Mucosa of stomach (tissue), 1 donor: ENCODE measurements at regions not wholly inside any gene's neighbourhood (a gene's known extent, or its start where the extent isn't known, plus 50 kb on each side); places are given as distances from the start of the nearest gene placed in this dataset.

Experiments used
- H3K27me3 ChIP-seq: one replicate; pipeline ENCODE4 v1.7.0; 2013; ENCODE audit warnings: mild to moderate bottlenecking, low read length; ENCODE audit not compliant: control insufficient read depth, insufficient read depth
- H3K36me3 ChIP-seq: one replicate; pipeline ENCODE4 v1.7.0; 2013; ENCODE audit warnings: low read length; ENCODE audit not compliant: control insufficient read depth, insufficient read depth
- H3K4me1 ChIP-seq: one replicate; pipeline ENCODE4 v1.7.0; 2013; ENCODE audit warnings: mild to moderate bottlenecking, low read length; ENCODE audit not compliant: control insufficient read depth, insufficient read depth
- H3K4me3 ChIP-seq: one replicate; pipeline ENCODE4 v1.7.0; 2013; ENCODE audit warnings: low read length
- H3K9ac ChIP-seq: one replicate; pipeline ENCODE4 v1.7.0; 2013; ENCODE audit warnings: mild to moderate bottlenecking, low read length, moderate library complexity
- H3K9me3 ChIP-seq: one replicate; pipeline ENCODE4 v1.7.0; 2013; ENCODE audit warnings: mild to moderate bottlenecking, low read length, moderate library complexity; ENCODE audit not compliant: control insufficient read depth
- donor health status: Pancreatic carcinoma.

- H3K36me3 ChIP-seq = no peaks in the 10 kb centered on the region
- H3K27me3 ChIP-seq = no peaks in the 10 kb centered on the region
- H3K4me1 ChIP-seq = no peaks in the 10 kb centered on the region
- H3K9me3 ChIP-seq = no peaks in the 10 kb centered on the region
- no peak overlapping the region for H3K4me3 ChIP-seq
- no peak overlapping the region for H3K9ac ChIP-seq
Observed at GRCh38 chr1:101330427-101331130, 93.8 kb downstream of the S1PR1 start.

GRCh38 chr1:101331794-101332193 is 95.0 kb downstream of the S1PR1 start:
- no peaks in the 10 kb centered on the region for H3K36me3 ChIP-seq
- H3K4me1 ChIP-seq = no peaks in the 10 kb centered on the region
- no peak overlapping the region for H3K4me3 ChIP-seq
- H3K9ac ChIP-seq = no peak overlapping the region
- no peaks in the 10 kb centered on the region for H3K27me3 ChIP-seq
- H3K9me3 ChIP-seq = no peaks in the 10 kb centered on the region

DNA sequence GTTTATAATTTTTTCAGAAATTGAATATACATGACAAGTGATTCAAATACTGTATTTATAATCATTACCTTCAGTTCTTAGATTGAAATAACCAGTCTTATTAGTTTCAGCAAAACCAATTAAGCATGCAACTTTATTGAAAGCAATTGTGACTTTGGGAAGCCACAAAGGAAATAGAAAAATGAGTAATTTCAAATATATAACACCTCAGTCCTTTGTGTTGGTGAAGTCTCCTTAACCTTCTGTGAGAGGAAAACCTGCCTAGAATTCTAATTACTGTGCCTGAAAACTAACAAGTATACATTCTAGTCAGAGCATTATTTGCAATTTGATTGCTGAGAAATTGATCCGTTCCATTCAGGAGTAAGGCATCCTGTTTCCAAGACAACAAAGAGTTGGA is 95.8 kb downstream of the S1PR1 start:
- H3K27me3 ChIP-seq = no peaks in the 10 kb centered on the region
- H3K36me3 ChIP-seq = no peaks in the 10 kb centered on the region
- H3K9ac ChIP-seq = no peak overlapping the region
- no peak overlapping the region for H3K4me3 ChIP-seq
- no peaks in the 10 kb centered on the region for H3K4me1 ChIP-seq
- no peaks in the 10 kb centered on the region for H3K9me3 ChIP-seq

GRCh38 chr1:101333186-101333585 is 96.4 kb downstream of the S1PR1 start:
- Histone ChIP-seq H3K4me1 (no peaks in the 10 kb centered on the region), H3K4me3 (no peak overlapping the region), H3K9ac (no peak overlapping the region), H3K36me3 (no peaks in the 10 kb centered on the region), H3K9me3 (no peaks in the 10 kb centered on the region), H3K27me3 (no peaks in the 10 kb centered on the region)

- H3K9ac ChIP-seq = no peak overlapping the region
- no peaks in the 10 kb centered on the region for H3K9me3 ChIP-seq
- H3K4me3 ChIP-seq = no peak overlapping the region
- H3K36me3 ChIP-seq = no peaks in the 10 kb centered on the region
- no peaks in the 10 kb centered on the region for H3K4me1 ChIP-seq
- no peaks in the 10 kb centered on the region for H3K27me3 ChIP-seq
Observed at GRCh38 chr1:101337968-101338367, 101.1 kb downstream of the S1PR1 start.

GRCh38 chr1:101338714-101339430 is 102.1 kb downstream of the S1PR1 start:
- no peak overlapping the region for H3K9ac ChIP-seq
- H3K4me3 ChIP-seq = no peak overlapping the region
- no peaks in the 10 kb centered on the region for H3K4me1 ChIP-seq
- H3K27me3 ChIP-seq = no peaks in the 10 kb centered on the region
- no peaks in the 10 kb centered on the region for H3K9me3 ChIP-seq
- H3K36me3 ChIP-seq = no peaks in the 10 kb centered on the region

DNA sequence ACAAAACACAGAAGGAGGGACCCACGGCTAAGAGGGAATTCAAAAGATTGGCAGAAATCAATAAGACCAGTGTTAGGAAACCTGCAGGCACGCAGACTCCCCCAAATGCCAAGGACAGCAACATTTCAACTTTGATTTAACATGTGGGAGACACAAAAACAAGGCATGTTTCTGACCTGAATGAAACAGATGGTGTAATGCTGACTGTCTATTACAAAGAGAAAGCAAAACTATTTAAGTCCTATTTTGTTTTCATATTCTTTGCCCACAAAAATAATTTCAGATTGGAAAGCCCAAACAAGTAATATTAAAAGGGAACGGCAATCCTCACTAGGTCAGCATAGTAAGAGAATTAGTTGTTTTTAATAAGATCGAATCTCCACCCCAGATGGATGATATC is 107.9 kb downstream of the S1PR1 start:
- H3K4me3 ChIP-seq = no peak overlapping the region
- H3K27me3 ChIP-seq = no peaks in the 10 kb centered on the region
- H3K36me3 ChIP-seq = no peaks in the 10 kb centered on the region
- H3K9me3 ChIP-seq = no peaks in the 10 kb centered on the region
- H3K4me1 ChIP-seq = no peaks in the 10 kb centered on the region
- no peak overlapping the region for H3K9ac ChIP-seq

DNA sequence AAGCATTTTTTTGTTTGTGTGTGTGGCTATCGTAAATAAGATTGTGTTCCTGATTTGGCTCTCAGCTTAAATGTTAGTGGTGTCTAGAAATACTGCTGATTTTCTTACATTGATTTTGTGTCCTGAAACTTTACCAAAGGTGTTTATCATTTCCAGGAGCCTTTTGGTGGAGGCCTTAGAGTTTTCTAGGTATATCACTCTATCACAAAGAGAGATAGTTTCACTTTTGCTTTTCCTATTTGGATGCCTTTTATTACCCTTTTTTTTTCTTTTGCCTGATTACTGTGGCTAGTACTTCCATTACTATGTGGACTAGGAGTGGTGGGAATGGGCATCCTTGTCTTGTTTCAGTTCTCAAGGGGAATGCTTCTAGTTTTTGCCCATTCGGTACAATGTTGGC is 109.6 kb downstream of the S1PR1 start:
- Histone ChIP-seq H3K27me3 (no peaks in the 10 kb centered on the region), H3K36me3 (no peaks in the 10 kb centered on the region), H3K4me1 (no peaks in the 10 kb centered on the region), H3K9ac (no peak overlapping the region), H3K4me3 (no peak overlapping the region), H3K9me3 (no peaks in the 10 kb centered on the region)

- H3K9ac ChIP-seq = no peak overlapping the region
- no peaks in the 10 kb centered on the region for H3K9me3 ChIP-seq
- H3K27me3 ChIP-seq = no peaks in the 10 kb centered on the region
- H3K4me3 ChIP-seq = no peak overlapping the region
- no peaks in the 10 kb centered on the region for H3K4me1 ChIP-seq
- no peaks in the 10 kb centered on the region for H3K36me3 ChIP-seq
Observed at GRCh38 chr1:101356013-101356412, 119.2 kb downstream of the S1PR1 start.

DNA sequence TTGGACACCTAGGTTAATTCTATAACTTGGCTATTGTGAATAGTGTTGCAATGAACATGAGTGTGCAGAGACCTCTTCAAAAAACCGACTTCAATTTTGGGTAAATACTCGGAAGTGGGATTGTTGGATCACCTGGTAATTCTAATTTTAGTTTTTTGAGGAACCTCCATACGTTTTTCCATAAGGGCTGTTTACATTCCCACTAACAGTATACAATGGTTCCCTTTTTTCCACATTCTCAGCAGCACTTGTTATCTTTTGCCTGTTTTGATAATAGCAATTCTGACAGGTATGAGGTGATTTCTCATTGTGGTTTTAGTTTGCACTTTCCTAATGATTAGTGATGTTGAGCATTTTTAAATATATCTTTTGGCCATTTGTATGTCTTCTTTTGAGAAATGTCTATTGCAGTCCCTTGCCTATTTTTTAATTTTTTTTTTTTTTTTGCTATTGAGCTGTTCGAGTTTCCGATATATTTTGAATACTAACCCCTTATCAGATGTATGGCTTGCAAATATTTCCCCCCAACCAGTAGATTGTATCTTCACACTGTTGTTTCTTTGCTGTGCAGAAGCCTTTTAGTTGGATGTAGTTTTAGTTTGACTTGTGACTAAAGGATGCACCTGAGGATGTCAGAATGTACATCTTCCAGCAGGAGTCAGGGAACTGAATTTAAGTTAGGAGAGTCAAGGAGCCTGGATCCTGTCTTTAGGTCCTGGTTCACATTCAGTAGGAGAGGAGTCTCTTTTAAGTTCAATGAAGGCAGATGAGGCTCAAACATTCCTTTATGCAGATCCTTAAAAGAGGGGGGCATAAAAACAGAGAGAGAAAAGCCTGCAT is 120.0 kb downstream of the S1PR1 start:
- Histone ChIP-seq H3K4me1 (no peaks in the 10 kb centered on the region), H3K27me3 (no peaks in the 10 kb centered on the region), H3K36me3 (no peaks in the 10 kb centered on the region), H3K9ac (no peak overlapping the region), H3K4me3 (no peak overlapping the region), H3K9me3 (no peaks in the 10 kb centered on the region)

GRCh38 chr1:101357444-101357986 is 120.7 kb downstream of the S1PR1 start:
- no peaks in the 10 kb centered on the region for H3K4me1 ChIP-seq
- H3K4me3 ChIP-seq = no peak overlapping the region
- no peaks in the 10 kb centered on the region for H3K9me3 ChIP-seq
- H3K9ac ChIP-seq = no peak overlapping the region
- H3K27me3 ChIP-seq = no peaks in the 10 kb centered on the region
- H3K36me3 ChIP-seq = no peaks in the 10 kb centered on the region

DNA sequence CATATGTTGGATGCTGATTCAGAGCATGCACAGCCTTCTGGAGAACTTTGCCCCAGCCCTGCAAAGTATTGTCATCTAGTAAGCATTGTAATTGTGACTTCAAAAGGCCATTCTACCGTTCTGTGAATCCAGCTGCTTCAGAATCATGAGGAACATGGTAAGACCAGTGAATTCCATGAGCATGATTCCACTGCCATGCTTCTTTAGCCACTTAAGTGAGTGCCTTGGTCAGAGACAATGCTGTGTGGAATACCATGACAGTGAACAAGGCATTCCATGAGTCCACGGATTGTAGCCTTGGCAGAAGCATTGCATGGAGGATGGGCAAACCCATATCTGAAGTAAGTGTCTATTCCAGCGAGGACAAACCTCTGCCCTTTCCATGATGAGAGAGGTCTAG is 123.7 kb downstream of the S1PR1 start:
- Histone ChIP-seq H3K9me3 (no peaks in the 10 kb centered on the region), H3K4me3 (no peak overlapping the region), H3K36me3 (no peaks in the 10 kb centered on the region), H3K9ac (no peak overlapping the region), H3K4me1 (no peaks in the 10 kb centered on the region), H3K27me3 (peaks cover 4% of the 10 kb centered on the region)
